Liver (tissue), 8 donors: ENCODE measurements at regions not wholly inside any gene's neighbourhood (a gene's known extent, or its start where the extent isn't known, plus 50 kb on each side); places are given as distances from the start of the nearest gene placed in this dataset.
"Not testable (repeated sequence)": the region's sequence is repeated elsewhere in the genome, so short reads cannot be mapped to it uniquely, and the experiment has no call there.

Source experiments
- DNase-seq: peaks from one replicate; pipeline ENCODE4 v3.0.0-alpha.2; 2017; ENCODE audit warnings: low spot score
- H3K27ac ChIP-seq, 2 donors: one replicate each; pipeline ENCODE4 v1.7.0; 2013; ENCODE audit warnings: inconsistent platforms in 2 of 2, low read length in 2 of 2, control low read depth in 1 of 2, low read depth in 1 of 2, mild to moderate bottlenecking in 1 of 2
- H3K27me3 ChIP-seq, 4 donors: one replicate each; pipeline versions ENCODE4 v1.6.1 to v1.7.0; 2013; ENCODE audit warnings: low read length in 3 of 4, inconsistent platforms in 1 of 4, mild to moderate bottlenecking in 1 of 4, moderate library complexity in 1 of 4; ENCODE audit not compliant: control insufficient read depth in 4 of 4, insufficient read depth in 4 of 4
- H3K36me3 ChIP-seq, 4 donors: one replicate each; pipeline versions ENCODE4 v1.6.1 to v1.7.0; 2013; ENCODE audit warnings: low read length in 3 of 4, mild to moderate bottlenecking in 3 of 4, low read depth in 1 of 4, moderate library complexity in 1 of 4; ENCODE audit not compliant: control insufficient read depth in 4 of 4, insufficient read depth in 3 of 4
- H3K4me1 ChIP-seq, 4 donors: one replicate each; pipeline versions ENCODE4 v1.6.1 to v1.7.0; 2013; ENCODE audit warnings: low read length in 3 of 4, mild to moderate bottlenecking in 3 of 4, moderate library complexity in 1 of 4; ENCODE audit not compliant: control insufficient read depth in 4 of 4, insufficient read depth in 4 of 4
- H3K4me3 ChIP-seq, 3 donors: one replicate each; pipeline versions ENCODE4 v1.6.1 to v1.7.0; 2013; ENCODE audit warnings: low read length in 3 of 3, control low read depth in 1 of 3, low read depth in 1 of 3, mild to moderate bottlenecking in 1 of 3
- H3K9ac ChIP-seq, 2 donors: one replicate each; pipeline ENCODE4 v1.7.0; 2013; ENCODE audit warnings: low read length in 2 of 2, mild to moderate bottlenecking in 2 of 2, moderate library complexity in 2 of 2, control low read depth in 1 of 2, low read depth in 1 of 2
- H3K9me3 ChIP-seq, 4 donors: one replicate each; pipeline versions ENCODE4 v1.6.1 to v1.7.0; 2013; ENCODE audit warnings: low read length in 3 of 4; ENCODE audit not compliant: control insufficient read depth in 4 of 4
- ATF3 ChIP-seq: IDR thresholded peaks from 2 replicates; pipeline ENCODE4 v1.6.1; 2016; ENCODE audit warnings: antibody characterized with exemption
- CTCF ChIP-seq: fragments of 150-350 bp; IDR thresholded peaks from 2 replicates; pipeline ENCODE4 v1.5.1; 2017; ENCODE audit warnings: improper control_type of control experiment, low read depth, low read length; ENCODE audit not compliant: missing input control
- EGR1 ChIP-seq, 2 donors: IDR thresholded peaks; 2 replicates each; pipeline ENCODE4 v1.6.1; 2016 to 2018; ENCODE audit warnings: antibody characterized with exemption in 2 of 2, low read depth in 2 of 2
- FOXA1 ChIP-seq: IDR thresholded peaks from 2 replicates; pipeline ENCODE4 v1.6.1; 2016; ENCODE audit warnings: antibody characterized with exemption
- FOXA2 ChIP-seq: IDR thresholded peaks from 2 replicates; pipeline ENCODE4 v1.6.1; 2016; ENCODE audit warnings: antibody characterized with exemption
- GABPA ChIP-seq, 2 donors: IDR thresholded peaks in 1 of 2; conservative IDR thresholded peaks in 1 of 2; 2 replicates each; pipeline ENCODE4 v1.6.1; 2016; ENCODE audit warnings: antibody characterized with exemption in 2 of 2, mild to moderate bottlenecking in 1 of 2, moderate library complexity in 1 of 2
- HNF4A ChIP-seq, 2 donors: conservative IDR thresholded peaks; 2 replicates each; pipeline ENCODE4 v1.6.1; 2016; ENCODE audit warnings: antibody characterized with exemption in 2 of 2, mild to moderate bottlenecking in 2 of 2
- NR2F2 ChIP-seq: IDR thresholded peaks from 2 replicates; pipeline ENCODE4 v1.6.1; 2016; ENCODE audit warnings: antibody characterized with exemption
- RAD21 ChIP-seq, 2 donors: IDR thresholded peaks; 2 replicates each; pipeline ENCODE4 v1.6.1; 2016; ENCODE audit warnings: antibody characterized with exemption in 2 of 2, mild to moderate bottlenecking in 2 of 2
- REST ChIP-seq: IDR thresholded peaks from 2 replicates; pipeline ENCODE4 v1.6.1; 2016; ENCODE audit warnings: antibody characterized with exemption, mild to moderate bottlenecking
- RXRA ChIP-seq, 2 donors: IDR thresholded peaks; 2 replicates each; pipeline ENCODE4 v1.6.1; 2017 to 2018; ENCODE audit warnings: antibody characterized with exemption in 2 of 2, mild to moderate bottlenecking in 1 of 2
- SP1 ChIP-seq: IDR thresholded peaks from 2 replicates; pipeline ENCODE4 v1.6.1; 2018; ENCODE audit warnings: antibody characterized with exemption, mild to moderate bottlenecking
- WGBS: extraction: QIAGEN DNeasy Blood & Tissue Kit; methylation state at CpG from one replicate; pipeline ENCODE4 v1.1.7; 2013; 5-methylcytosine and 5-hydroxymethylcytosine counted together
- donor health status: healthy.
- donor health status: healthy.
- donor health status: healthy.
- donor health status: healthy.
- donor health status: healthy.

- no peak for TF ChIP-seq CTCF
- no peak for TF ChIP-seq SP1
- TF ChIP-seq NR2F2, result no peak
- TF ChIP-seq ATF3, result no peak
- no peak for TF ChIP-seq GABPA (IDR thresholded peaks at IDR 0.05 in 1 of 2, conservative IDR thresholded peaks at IDR 0.05 in 1 of 2)
- no peak for TF ChIP-seq EGR1 (IDR thresholded peaks at IDR 0.05; ENCODE audit: low read depth in 2 of 2)
Measured at GRCh38 chr12:87196321-87196720, 832.9 kb downstream of the C12orf50 start (continued).

GRCh38 chr12:87194389-87194788 is 834.8 kb downstream of the C12orf50 start:
- H3K4me1 ChIP-seq, H3K36me3 ChIP-seq, H3K9ac ChIP-seq, DNase-seq, H3K9me3 ChIP-seq, H3K27ac ChIP-seq, H3K27me3 ChIP-seq, H3K4me3 ChIP-seq: not testable (repeated sequence)

- 85% methylated on average over 5 of the region's 5 CpGs for WGBS
- Histone ChIP-seq H3K36me3 (no peaks in the 10 kb centered on the region), H3K9me3 (no peaks in the 10 kb centered on the region), H3K9ac (no peak overlapping the region), H3K27me3 (no peaks in the 10 kb centered on the region), H3K4me1 (no peaks in the 10 kb centered on the region), H3K27ac (no peak overlapping the region), H3K4me3 (no peak overlapping the region)
- no peak for DNase-seq
- no peak for TF ChIP-seq ATF3
- no peak for TF ChIP-seq FOXA1
- TF ChIP-seq REST, result no peak
- TF ChIP-seq RAD21 (IDR thresholded peaks at IDR 0.05), result no peak
- no peak for TF ChIP-seq CTCF
- TF ChIP-seq SP1, result no peak
- no peak for TF ChIP-seq EGR1 (IDR thresholded peaks at IDR 0.05; ENCODE audit: low read depth in 2 of 2)
- no peak for TF ChIP-seq GABPA (IDR thresholded peaks at IDR 0.05 in 1 of 2, conservative IDR thresholded peaks at IDR 0.05 in 1 of 2)
- TF ChIP-seq NR2F2, result no peak
- TF ChIP-seq FOXA2, result no peak
- no peak for TF ChIP-seq HNF4A (conservative IDR thresholded peaks at IDR 0.05)
- no peak for TF ChIP-seq RXRA (IDR thresholded peaks at IDR 0.05)
Measured at GRCh38 chr12:87185367-87185766, 843.8 kb downstream of the C12orf50 start.
